ENCODE measurements at regions not wholly inside any gene's neighbourhood (a gene's known extent, or its start where the extent isn't known, plus 50 kb on each side); places are given as distances from the start of the nearest gene placed in this dataset.

- no peak overlapping the region for H3K4me3 ChIP-seq (ENCODE audit: low read depth, low read length)
- DNase-seq (ENCODE audit: low read depth) = no peak
Measured at GRCh38 chr3:9301091-9301490, 51.6 kb upstream of the SRGAP3 start.

DNA sequence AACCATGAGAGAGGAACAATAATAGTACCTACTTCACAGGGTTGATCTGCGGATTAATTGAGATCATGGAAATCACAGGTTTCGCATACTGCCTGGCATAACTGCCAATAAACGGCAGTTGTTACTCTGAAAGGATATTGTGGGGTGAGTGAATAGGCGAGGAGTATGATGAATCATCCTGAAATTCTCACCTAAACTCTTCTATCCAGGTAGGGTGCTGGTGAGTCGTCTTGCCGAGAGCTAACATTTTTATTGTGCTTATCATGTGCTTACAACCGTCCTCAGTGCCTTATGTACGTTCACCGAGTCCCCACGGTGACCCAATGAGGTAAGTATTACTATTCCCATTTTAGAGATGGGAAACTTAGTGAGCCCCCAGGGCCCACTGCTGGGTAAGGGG is 52.4 kb upstream of the SRGAP3 start:
- no peak for DNase-seq (ENCODE audit: low read depth)
- H3K4me3 ChIP-seq (ENCODE audit: low read depth, low read length) = no peak overlapping the region

DNA sequence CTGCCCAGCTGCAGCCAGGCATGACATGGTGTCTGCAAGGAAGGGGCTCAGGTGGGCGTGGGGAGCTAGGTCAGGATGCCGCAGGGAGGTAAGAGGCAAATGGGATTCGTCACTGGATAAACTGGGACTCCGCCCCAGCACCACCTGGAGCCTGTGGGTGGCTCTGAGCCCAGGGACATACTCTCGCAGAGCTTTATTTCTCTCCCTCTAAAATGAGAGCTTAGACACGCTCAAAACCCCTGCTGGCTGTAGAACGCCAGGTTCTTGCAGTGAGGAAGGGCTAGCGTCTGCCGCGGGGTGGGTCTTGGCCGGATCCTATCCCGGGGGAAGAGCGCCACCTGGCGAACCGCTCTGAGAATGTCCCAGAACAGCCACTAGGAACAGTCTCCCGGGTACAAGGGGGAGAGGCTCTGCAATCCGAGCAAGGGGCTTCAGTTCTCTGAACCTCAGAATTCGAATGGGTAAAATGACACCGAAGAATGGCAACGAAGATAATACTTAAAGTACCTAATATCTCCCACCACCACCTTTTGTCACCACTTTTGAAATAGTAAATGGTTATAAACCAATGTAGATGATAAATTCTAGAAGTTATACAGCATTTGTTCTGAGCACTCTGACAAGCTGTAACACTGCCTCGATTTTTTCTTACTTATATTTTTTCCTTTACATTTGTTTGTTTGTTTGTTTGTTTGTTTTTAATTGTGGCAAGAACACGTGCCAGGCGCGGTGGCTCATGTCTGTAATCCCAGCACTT is 53.2 kb upstream of the SRGAP3 start:
- DNase-seq (ENCODE audit: low read depth) = no peak
- H3K4me3 ChIP-seq (ENCODE audit: low read depth, low read length) = peak overlapping the region; percentile 33

- H3K4me3 ChIP-seq (ENCODE audit: low read depth, low read length) = no peak overlapping the region
- no peak for DNase-seq (ENCODE audit: low read depth)
Measured at GRCh38 chr3:9308298-9308990, 54.4 kb upstream of the THUMPD3 start.

GRCh38 chr3:9310043-9310442 is 52.8 kb upstream of the THUMPD3 start:
- no peak overlapping the region for H3K4me3 ChIP-seq (ENCODE audit: low read depth, low read length)
- DNase-seq (ENCODE audit: low read depth) = no peak

DNA sequence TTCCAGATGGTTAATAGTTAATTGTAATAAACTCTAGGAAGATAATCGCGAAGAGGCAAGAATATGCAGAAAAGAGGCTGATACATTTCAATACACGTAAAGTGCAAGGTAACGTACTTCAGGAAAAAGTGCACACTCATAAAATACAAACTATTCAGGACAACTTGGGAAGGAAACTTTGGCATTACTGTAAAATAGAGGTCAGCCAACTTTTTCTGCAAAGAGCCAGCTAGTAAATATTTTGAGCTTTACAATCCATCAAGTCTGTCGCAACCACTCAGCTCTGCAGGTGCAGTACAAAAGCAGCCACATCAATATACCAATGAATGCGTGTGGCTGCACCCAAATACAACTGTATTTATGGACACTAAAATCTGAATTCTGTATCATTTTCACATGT is 51.6 kb upstream of the THUMPD3 start:
- H3K4me3 ChIP-seq (ENCODE audit: low read depth, low read length) = no peak overlapping the region
- DNase-seq (ENCODE audit: low read depth) = no peak
